Activated CD4-positive, alpha-beta T cell treated with anti-CD3 and anti-CD28 coated beads, Interleukin-2, amount 50 U/mL, for 16 hours (primary cell): ENCODE measurements at regions not wholly inside any gene's neighbourhood (a gene's known extent, or its start where the extent isn't known, plus 50 kb on each side); places are given as distances from the start of the nearest gene placed in this dataset.
"Not testable (repeated sequence)": the region's sequence is repeated elsewhere in the genome, so short reads cannot be mapped to it uniquely, and the experiment has no call there.

Experiments
- DNase-seq: peaks from one replicate; pipeline ENCODE4 v3.0.0-alpha.2; 2020

GRCh38 chr5:166617507-166617906 is 1673.9 kb upstream of the WWC1 start:
- no peak for DNase-seq

DNA sequence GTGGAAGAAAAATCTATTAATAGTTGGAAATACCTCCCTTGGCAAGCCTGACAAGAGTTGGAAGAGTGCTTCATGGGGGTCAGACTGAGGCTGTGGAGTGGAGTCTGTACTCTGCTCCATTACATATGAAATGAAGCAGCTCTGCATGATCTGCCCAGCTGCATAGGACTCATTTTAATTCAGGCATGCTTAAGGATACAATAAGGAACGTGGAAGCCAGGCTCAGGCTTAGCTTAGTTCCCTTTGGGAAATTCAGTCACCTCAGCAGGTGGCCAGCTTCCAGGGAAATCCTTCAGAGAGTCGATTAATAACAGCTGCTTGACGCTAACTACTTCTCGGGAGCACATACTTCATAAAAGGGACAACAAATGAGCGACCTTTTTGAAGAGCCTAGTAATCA is 1672.9 kb upstream of the WWC1 start:
- no peak for DNase-seq

GRCh38 chr5:166624573-166624972 is 1666.9 kb upstream of the WWC1 start:
- DNase-seq: no peak

DNA sequence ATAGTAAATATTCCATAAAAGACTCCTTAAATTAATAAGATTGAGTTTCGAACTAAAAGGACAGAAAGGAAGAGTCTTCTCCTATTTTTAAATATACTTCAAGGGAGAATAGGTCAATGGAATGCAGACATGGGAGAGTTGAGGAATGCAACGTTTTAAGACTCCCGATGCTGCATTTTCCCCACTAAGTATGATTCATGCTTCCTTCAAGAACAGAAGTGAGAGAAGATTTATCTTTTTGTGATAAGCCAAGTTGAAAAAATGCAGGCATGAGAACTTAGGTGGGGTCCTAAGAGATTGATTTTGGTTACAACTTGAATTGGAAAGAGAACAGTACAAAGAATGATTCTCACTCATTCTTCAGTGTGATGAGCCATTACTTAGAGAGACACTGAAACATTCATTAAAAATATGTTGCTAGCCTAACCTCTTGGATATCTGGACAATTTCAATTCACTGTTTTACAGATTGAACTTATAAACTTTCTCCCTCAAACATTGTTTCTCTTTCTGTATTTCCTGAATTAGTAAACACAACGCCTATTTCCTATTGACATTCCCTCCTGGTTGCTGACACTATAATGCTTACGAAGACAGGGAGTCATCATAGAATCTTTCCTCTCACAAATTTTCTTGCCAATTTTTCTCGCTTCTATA is 1666.1 kb upstream of the WWC1 start:
- no peak for DNase-seq

- no peak for DNase-seq
These were observed 1654.2 kb upstream of the WWC1 start for GRCh38 chr5:166637295-166637694.

GRCh38 chr5:166639151-166639550 is 1652.3 kb upstream of the WWC1 start:
- DNase-seq: no peak

DNA sequence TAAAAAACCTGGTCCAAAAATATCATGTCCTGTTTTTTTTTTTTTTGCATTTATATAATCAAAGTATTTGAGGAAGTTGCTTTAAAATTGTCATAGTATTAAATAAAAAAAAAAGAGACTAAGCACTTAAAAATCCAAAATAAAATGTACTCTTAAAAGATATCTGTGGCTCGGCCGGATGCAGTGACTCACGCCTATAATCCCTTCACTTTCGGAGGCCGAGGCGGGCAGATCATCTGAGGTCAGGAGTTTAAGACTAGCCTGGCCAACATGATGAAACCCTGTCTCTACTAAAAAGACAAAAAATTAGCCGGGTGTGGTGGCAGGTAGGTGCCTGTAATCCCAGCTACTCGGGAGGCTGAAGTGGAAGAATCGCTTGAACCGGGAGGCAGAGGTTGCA is 1651.3 kb upstream of the WWC1 start:
- DNase-seq: not testable (repeated sequence)

DNA sequence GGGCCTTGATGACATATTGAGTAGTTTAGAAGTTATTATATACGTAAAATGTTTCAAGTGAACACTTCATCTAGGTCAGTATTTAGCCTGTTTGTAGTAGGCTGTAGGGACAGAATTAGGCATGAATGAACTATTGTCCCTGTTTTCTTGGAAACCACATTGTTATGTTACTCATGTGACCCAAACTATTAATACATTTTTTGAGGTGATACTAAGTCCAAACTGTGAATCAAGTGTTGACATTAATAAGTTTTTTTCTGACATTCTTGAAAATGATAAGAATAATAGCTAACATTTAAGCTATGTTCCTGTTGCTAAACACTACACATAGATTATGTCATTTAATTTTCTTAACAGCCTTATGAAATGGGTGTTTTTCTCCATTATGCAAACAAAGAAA is 1642.7 kb upstream of the WWC1 start:
- DNase-seq: no peak

DNA sequence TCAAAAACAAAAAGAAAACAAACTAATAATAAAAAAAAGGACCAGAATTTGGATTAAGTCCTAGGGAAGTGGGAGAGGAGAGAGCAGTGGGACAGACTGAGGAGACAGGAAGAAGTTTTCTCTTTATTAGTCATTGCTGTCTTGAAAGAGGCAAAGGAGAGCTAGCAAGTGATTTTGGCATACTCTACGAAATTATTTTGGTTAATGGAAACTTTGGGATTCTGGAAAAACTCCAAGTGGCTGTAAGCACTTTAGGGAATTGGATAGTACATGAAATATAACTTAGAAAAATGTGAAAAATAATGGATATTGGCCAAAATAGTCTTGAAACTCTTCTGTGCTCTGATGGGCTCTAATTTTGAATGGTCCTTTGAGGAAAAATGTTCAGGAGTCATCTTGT is 1641.8 kb upstream of the WWC1 start:
- DNase-seq: no peak

GRCh38 chr5:166651234-166651633 is 1640.2 kb upstream of the WWC1 start:
- DNase-seq: no peak

- no peak for DNase-seq
These were observed 1619.6 kb upstream of the WWC1 start for GRCh38 chr5:166671811-166672210.

- DNase-seq: no peak
These were observed 1619.0 kb upstream of the WWC1 start for GRCh38 chr5:166672431-166672830.

- no peak for DNase-seq
These were observed 1613.6 kb upstream of the WWC1 start for GRCh38 chr5:166677891-166678290.

GRCh38 chr5:166679331-166679730 is 1612.1 kb upstream of the WWC1 start:
- no peak for DNase-seq

DNA sequence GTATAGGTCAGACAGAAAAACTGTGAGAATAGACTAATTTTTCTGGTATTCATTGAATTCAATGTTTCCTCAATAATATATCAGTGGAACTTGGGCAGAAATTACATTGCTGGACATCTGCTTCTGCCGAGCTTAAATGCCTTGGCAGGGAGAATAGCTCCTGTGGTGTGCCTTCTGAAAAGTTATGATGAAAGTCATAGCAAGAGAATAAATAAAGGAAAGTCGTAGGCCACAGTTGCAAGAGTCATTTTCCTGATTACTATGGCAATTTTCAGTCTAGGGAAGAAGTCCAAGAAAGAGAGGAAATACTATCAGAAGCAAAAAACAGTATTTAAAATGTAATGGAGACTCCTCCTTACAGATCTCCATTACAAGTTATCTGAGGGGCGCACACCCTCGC is 1596.1 kb upstream of the WWC1 start:
- DNase-seq: no peak

DNA sequence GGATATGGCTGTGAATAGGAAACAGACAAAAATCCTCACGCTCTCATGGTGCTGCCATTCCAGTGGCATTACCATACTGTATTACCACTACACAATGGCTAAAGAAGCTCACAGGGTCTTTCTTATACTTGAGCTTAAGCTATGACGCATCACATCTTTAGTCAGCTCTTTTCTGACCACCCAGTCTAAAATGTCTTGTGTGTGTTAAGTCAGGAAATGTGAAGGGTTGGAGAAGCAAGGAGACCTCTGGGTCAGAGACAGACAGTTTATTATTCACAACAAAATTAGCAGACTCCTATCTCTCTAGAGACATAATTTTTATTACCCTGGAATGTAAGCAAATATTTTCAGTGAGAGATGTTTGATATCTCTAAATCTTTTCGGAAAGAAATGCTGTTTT is 1583.2 kb upstream of the WWC1 start:
- no peak for DNase-seq

DNA sequence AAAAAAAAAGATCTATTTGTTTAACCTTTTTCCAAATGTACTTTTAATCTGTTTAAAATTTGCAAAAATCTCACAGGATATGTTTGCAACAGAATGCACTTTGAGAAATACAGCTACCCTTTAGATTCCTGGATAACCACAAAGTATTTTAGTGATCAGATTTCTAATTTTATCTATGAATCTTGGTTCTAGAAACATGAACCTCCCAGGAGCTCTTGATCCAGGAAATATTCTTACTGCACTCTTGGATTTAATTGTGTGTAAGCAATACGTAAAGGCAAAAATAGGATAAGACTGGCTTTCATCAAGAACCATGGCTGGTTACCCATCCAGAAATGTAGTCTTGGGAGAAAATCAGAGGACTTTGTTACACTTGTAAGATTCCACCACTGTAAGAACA is 1581.8 kb upstream of the WWC1 start:
- no peak for DNase-seq

DNA sequence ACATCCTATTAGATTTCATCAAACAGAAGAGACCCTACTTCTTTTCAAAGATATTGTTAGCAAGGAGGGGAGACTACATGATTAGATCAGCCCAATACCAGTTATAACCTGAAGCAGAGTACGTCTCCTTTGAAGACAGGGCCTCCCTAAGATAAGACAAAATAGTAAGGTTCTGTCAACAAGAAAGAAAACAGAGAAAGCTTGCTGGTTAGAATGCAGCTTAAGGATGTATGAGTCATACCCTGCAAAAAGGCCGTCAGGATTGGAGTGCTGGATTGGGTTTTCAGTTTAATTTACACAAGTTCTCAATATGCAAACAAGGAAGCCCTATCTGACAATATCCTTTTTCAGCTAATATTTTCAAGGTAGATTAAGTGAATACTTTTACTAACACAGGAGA is 1581.2 kb upstream of the WWC1 start:
- DNase-seq: no peak

- no peak for DNase-seq
These were observed 1578.8 kb upstream of the WWC1 start for GRCh38 chr5:166712447-166713185.

DNA sequence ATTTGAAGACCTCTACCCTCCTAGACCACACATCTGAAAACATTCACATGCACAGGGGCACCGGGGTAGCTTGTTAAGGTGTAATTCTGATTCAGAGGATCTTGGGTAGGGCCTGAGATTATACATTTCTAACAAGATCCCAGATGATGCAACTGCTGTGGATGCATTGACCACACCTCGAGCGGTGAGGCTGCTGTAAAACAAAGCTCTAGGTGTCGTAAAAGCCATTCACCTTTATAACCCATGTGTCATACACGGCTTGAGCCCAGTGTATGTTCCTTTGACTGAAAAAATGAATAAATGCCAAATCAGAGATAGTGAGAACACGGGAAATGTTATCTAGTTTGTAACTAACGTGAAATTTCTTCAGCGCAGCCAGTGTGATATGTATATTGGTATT is 1578.2 kb upstream of the WWC1 start:
- no peak for DNase-seq

- no peak for DNase-seq
These were observed 1574.5 kb upstream of the WWC1 start for GRCh38 chr5:166716856-166717492.

DNA sequence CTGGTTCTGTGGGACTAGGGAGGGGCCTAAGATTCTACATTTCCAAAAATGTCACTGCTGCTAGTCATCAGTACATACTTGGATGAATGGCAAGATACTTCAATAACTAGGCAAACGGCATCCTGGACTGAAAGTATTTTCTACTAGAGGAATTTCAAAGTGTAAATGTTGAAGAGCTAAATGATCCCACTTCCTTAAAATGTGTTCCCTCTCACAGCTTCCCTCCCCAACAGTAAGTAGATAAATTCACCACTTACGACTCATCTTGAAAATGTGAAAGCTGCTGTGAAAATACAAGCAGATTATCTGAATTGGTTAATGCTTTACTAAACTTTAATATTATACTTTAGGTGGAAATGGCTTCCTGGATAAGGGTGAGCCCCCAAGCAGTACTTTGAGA is 1571.5 kb upstream of the WWC1 start:
- no peak for DNase-seq

GRCh38 chr5:166722939-166723338 is 1568.5 kb upstream of the WWC1 start:
- peak; percentile 16 for DNase-seq

GRCh38 chr5:166724284-166724683 is 1567.2 kb upstream of the WWC1 start:
- DNase-seq: no peak
